Right atrium auricular region (tissue), 2 donors: ENCODE measurements at regions not wholly inside any gene's neighbourhood (a gene's known extent, or its start where the extent isn't known, plus 50 kb on each side); places are given as distances from the start of the nearest gene placed in this dataset.

ENCODE experiments used
- DNase-seq: peaks from one replicate; pipeline ENCODE4 v3.0.0-alpha.2; 2019; ENCODE audit warnings: low spot score
- H3K27ac ChIP-seq, 2 donors: fragments of 200-600 bp; sonication (generic); 1 replicate in 1 of 2; 2 replicates in 1 of 2; pipeline ENCODE4 v1.5.1; 2016 to 2019
- H3K27me3 ChIP-seq, 2 donors: fragments of 200-600 bp; sonication (generic); one replicate each; pipeline versions ENCODE4 v1.5.1 to v1.6.0; 2017 to 2019
- H3K36me3 ChIP-seq: fragments of 200-600 bp; sonication (generic); one replicate; pipeline ENCODE4 v1.5.1; 2016
- H3K4me1 ChIP-seq, 2 donors: fragments of 200-600 bp; sonication (generic); one replicate each; pipeline versions ENCODE4 v1.5.1 to v1.6.0; 2017 to 2019
- H3K4me3 ChIP-seq, 2 donors: fragments of 200-600 bp; sonication (generic); 1 replicate in 1 of 2; 2 replicates in 1 of 2; pipeline ENCODE4 v1.5.1; 2017 to 2019; ENCODE audit warnings: mild to moderate bottlenecking in 1 of 2, moderate library complexity in 1 of 2
- H3K9me3 ChIP-seq, 2 donors: fragments of 200-600 bp; sonication (generic); one replicate each; pipeline ENCODE4 v1.5.1; 2019
- CTCF ChIP-seq, 2 donors: fragments of 200-600 bp; sonication (generic); IDR thresholded peaks; one replicate each; pipeline ENCODE4 v1.5.1; 2019; ENCODE audit warnings: antibody characterized with exemption in 2 of 2

GRCh38 chr2:23293063-23293462 is 91.9 kb upstream of the KLHL29 start:
- Histone ChIP-seq H3K27ac (no peak overlapping the region), H3K9me3 (no peaks in the 10 kb centered on the region), H3K27me3 (no peaks in the 10 kb centered on the region), H3K4me1 (peaks cover 0 to 3% of the 10 kb centered on the region in 2 donors), H3K36me3 (no peaks in the 10 kb centered on the region), H3K4me3 (no peak overlapping the region)
- DNase-seq, result no peak
- TF ChIP-seq CTCF (IDR thresholded peaks at IDR 0.05), result no peak

GRCh38 chr2:23293731-23294130 is 91.2 kb upstream of the KLHL29 start:
- H3K27me3 ChIP-seq, result no peaks in the 10 kb centered on the region
- no peak for DNase-seq
- no peaks in the 10 kb centered on the region for H3K9me3 ChIP-seq
- H3K4me3 ChIP-seq, result no peak overlapping the region
- H3K4me1 ChIP-seq, result peaks cover 0 to 3% of the 10 kb centered on the region in 2 donors
- no peak for TF ChIP-seq CTCF (IDR thresholded peaks at IDR 0.05)
- H3K36me3 ChIP-seq, result no peaks in the 10 kb centered on the region
- no peak overlapping the region for H3K27ac ChIP-seq

GRCh38 chr2:23294238-23294637 is 90.7 kb upstream of the KLHL29 start:
- no peaks in the 10 kb centered on the region for H3K27me3 ChIP-seq
- H3K4me3 ChIP-seq, result no peak overlapping the region
- TF ChIP-seq CTCF (IDR thresholded peaks at IDR 0.05), result no peak
- DNase-seq, result no peak
- peaks cover 0 to 3% of the 10 kb centered on the region in 2 donors for H3K4me1 ChIP-seq
- no peak overlapping the region for H3K27ac ChIP-seq
- no peaks in the 10 kb centered on the region for H3K36me3 ChIP-seq
- H3K9me3 ChIP-seq, result no peaks in the 10 kb centered on the region

- H3K27me3 ChIP-seq, result no peaks in the 10 kb centered on the region
- H3K36me3 ChIP-seq, result no peaks in the 10 kb centered on the region
- no peak for TF ChIP-seq CTCF (IDR thresholded peaks at IDR 0.05)
- no peak overlapping the region for H3K4me3 ChIP-seq
- peaks cover 0 to 3% of the 10 kb centered on the region in 2 donors for H3K4me1 ChIP-seq
- no peak for DNase-seq
- no peak overlapping the region for H3K27ac ChIP-seq
- no peaks in the 10 kb centered on the region for H3K9me3 ChIP-seq
These were observed 88.3 kb upstream of the KLHL29 start for GRCh38 chr2:23296691-23297090.

- no peak for DNase-seq
- H3K27me3 ChIP-seq, result no peaks in the 10 kb centered on the region
- no peak overlapping the region for H3K4me3 ChIP-seq
- no peak for TF ChIP-seq CTCF (IDR thresholded peaks at IDR 0.05)
- H3K9me3 ChIP-seq, result no peaks in the 10 kb centered on the region
- no peak overlapping the region for H3K27ac ChIP-seq
- H3K4me1 ChIP-seq, result peaks cover 0 to 3% of the 10 kb centered on the region in 2 donors
- H3K36me3 ChIP-seq, result no peaks in the 10 kb centered on the region
These were observed 87.9 kb upstream of the KLHL29 start for GRCh38 chr2:23297112-23297511.

- no peaks in the 10 kb centered on the region for H3K36me3 ChIP-seq
- DNase-seq, result no peak
- no peaks in the 10 kb centered on the region for H3K27me3 ChIP-seq
- no peak for TF ChIP-seq CTCF (IDR thresholded peaks at IDR 0.05)
- H3K4me3 ChIP-seq, result no peak overlapping the region
- H3K9me3 ChIP-seq, result no peaks in the 10 kb centered on the region
- H3K27ac ChIP-seq, result no peak overlapping the region
- no peaks in the 10 kb centered on the region for H3K4me1 ChIP-seq
These were observed 86.4 kb upstream of the KLHL29 start for GRCh38 chr2:23298551-23298950.
